Vagina (tissue), 2 donors: ENCODE measurements at regions not wholly inside any gene's neighbourhood (a gene's known extent, or its start where the extent isn't known, plus 50 kb on each side); places are given as distances from the start of the nearest gene placed in this dataset.
A peak's percentile ranks its signal among the peaks of the same experiment; 100 is the strongest.

Experiments used
- DNase-seq, 2 donors: peaks; one replicate each; pipeline ENCODE4 v3.0.0-alpha.2; 2017; ENCODE audit errors: extremely low spot score in 2 of 2
- H3K27ac ChIP-seq: fragments of 200-600 bp; sonication (generic); one replicate; pipeline ENCODE4 v1.5.1; 2019
- H3K27me3 ChIP-seq: fragments of 200-600 bp; sonication (generic); one replicate; pipeline ENCODE4 v1.5.1; 2019
- H3K36me3 ChIP-seq, 2 donors: fragments of 200-600 bp; sonication (generic); one replicate each; pipeline ENCODE4 v1.5.1; 2017 to 2019
- H3K4me1 ChIP-seq: fragments of 200-600 bp; sonication (generic); one replicate; pipeline ENCODE4 v1.5.1; 2019
- H3K4me3 ChIP-seq, 2 donors: fragments of 200-600 bp; sonication (generic); 1 replicate in 1 of 2; 2 replicates in 1 of 2; pipeline ENCODE4 v1.5.1; 2016 to 2019
- H3K9me3 ChIP-seq: fragments of 200-600 bp; sonication (generic); one replicate; pipeline ENCODE4 v1.5.1; 2019
- POLR2A ChIP-seq, 2 donors: fragments of 450-650 bp; IDR thresholded peaks; one replicate each; pipeline ENCODE4 v1.6.1; 2017; ENCODE audit warnings: antibody characterized with exemption in 2 of 2, mild to moderate bottlenecking in 2 of 2, moderate library complexity in 2 of 2
- POLR2AphosphoS5 ChIP-seq, 2 donors: sonication (generic); formaldehyde crosslinking; IDR thresholded peaks; one replicate each; pipeline ENCODE4 v1.9.0; 2017; ENCODE audit warnings: antibody characterized with exemption in 2 of 2, mild to moderate bottlenecking in 2 of 2, low read depth in 1 of 2; ENCODE audit not compliant: insufficient read depth in 1 of 2
- intact Hi-C: fragments of 100-400 bp; cut with DNase I; formaldehyde crosslinking; loops from one replicate; pipeline ENCODE4 v1.15.1; 2023
- TF ChIP-seq, protein P1 (sequence below), 3 experiments: fragments of 450-650 bp in 2 of 3; fragments of 200-600 bp in 1 of 3; sonication (generic) in 1 of 3; IDR thresholded peaks; one replicate each; pipeline ENCODE4 v1.5.1; 2017 to 2019; ENCODE audit warnings: antibody characterized with exemption in 3 of 3, mild to moderate bottlenecking in 2 of 3, moderate library complexity in 2 of 3

DNA sequence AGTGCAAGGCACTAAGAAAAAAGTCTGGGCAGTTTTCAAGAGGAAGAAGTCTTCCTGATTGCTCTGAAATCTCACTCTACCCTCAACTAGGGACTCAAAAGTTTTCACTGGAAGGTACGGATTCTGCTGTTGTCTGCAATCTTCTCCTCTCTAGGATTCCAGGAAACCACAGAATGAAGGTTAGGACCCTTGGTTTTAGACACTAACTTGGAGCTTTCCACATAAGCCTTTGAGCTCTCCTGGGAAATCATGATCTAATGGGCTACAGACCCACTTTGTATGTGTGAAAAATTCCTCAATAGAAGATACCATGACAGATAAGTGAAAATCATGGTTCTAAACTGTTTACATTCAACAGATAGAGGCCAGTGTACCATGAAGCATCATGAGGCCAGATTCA, 265.1 kb downstream of the PSAT1 start:
- TF ChIP-seq, protein P1, sequence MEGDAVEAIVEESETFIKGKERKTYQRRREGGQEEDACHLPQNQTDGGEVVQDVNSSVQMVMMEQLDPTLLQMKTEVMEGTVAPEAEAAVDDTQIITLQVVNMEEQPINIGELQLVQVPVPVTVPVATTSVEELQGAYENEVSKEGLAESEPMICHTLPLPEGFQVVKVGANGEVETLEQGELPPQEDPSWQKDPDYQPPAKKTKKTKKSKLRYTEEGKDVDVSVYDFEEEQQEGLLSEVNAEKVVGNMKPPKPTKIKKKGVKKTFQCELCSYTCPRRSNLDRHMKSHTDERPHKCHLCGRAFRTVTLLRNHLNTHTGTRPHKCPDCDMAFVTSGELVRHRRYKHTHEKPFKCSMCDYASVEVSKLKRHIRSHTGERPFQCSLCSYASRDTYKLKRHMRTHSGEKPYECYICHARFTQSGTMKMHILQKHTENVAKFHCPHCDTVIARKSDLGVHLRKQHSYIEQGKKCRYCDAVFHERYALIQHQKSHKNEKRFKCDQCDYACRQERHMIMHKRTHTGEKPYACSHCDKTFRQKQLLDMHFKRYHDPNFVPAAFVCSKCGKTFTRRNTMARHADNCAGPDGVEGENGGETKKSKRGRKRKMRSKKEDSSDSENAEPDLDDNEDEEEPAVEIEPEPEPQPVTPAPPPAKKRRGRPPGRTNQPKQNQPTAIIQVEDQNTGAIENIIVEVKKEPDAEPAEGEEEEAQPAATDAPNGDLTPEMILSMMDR (IDR thresholded peaks at IDR 0.05), result no peak
- TF ChIP-seq POLR2AphosphoS5 (IDR thresholded peaks at IDR 0.05; ENCODE audit: insufficient read depth in 1 of 2, low read depth in 1 of 2), result no peak
- TF ChIP-seq POLR2A (IDR thresholded peaks at IDR 0.05), result no peak
- intact Hi-C loops, result no loop called here
- no peak overlapping the region for H3K4me3 ChIP-seq

GRCh38 chr9:78563269-78563668, 266.3 kb downstream of the PSAT1 start:
- Histone ChIP-seq H3K27ac (no peak overlapping the region), H3K9me3 (no peaks in the 10 kb centered on the region), H3K36me3 (no peaks in the 10 kb centered on the region), H3K4me3 (no peak overlapping the region), H3K4me1 (no peaks in the 10 kb centered on the region), H3K27me3 (no peaks in the 10 kb centered on the region)
- intact Hi-C loops, result no loop called here
- TF ChIP-seq POLR2AphosphoS5 (IDR thresholded peaks at IDR 0.05; ENCODE audit: insufficient read depth in 1 of 2, low read depth in 1 of 2) (no peak), POLR2A (IDR thresholded peaks at IDR 0.05) (no peak)
- TF ChIP-seq, protein P1 (IDR thresholded peaks at IDR 0.05), result no peak
- peak in 1 of 2 donors; percentile 52 for DNase-seq

More for the DNA sequence above, 265.1 kb downstream of the PSAT1 start:
- H3K9me3 ChIP-seq, result no peaks in the 10 kb centered on the region
- no peaks in the 10 kb centered on the region for H3K27me3 ChIP-seq
- H3K4me1 ChIP-seq, result no peaks in the 10 kb centered on the region
- no peaks in the 10 kb centered on the region for H3K36me3 ChIP-seq
- no peak for DNase-seq
- no peak overlapping the region for H3K27ac ChIP-seq

GRCh38 chr9:78565481-78565880, 268.6 kb downstream of the PSAT1 start:
- no peak for TF ChIP-seq POLR2AphosphoS5 (IDR thresholded peaks at IDR 0.05; ENCODE audit: insufficient read depth in 1 of 2, low read depth in 1 of 2)
- TF ChIP-seq, protein P1 (IDR thresholded peaks at IDR 0.05), result no peak
- TF ChIP-seq POLR2A (IDR thresholded peaks at IDR 0.05), result no peak
- H3K27me3 ChIP-seq, result no peaks in the 10 kb centered on the region
- intact Hi-C loops, result no loop called here
- no peak overlapping the region for H3K4me3 ChIP-seq
- no peak overlapping the region for H3K27ac ChIP-seq
- H3K36me3 ChIP-seq, result no peaks in the 10 kb centered on the region
- DNase-seq, result peak in 1 of 2 donors; percentile 47
- H3K4me1 ChIP-seq, result no peaks in the 10 kb centered on the region
- no peaks in the 10 kb centered on the region for H3K9me3 ChIP-seq

DNA sequence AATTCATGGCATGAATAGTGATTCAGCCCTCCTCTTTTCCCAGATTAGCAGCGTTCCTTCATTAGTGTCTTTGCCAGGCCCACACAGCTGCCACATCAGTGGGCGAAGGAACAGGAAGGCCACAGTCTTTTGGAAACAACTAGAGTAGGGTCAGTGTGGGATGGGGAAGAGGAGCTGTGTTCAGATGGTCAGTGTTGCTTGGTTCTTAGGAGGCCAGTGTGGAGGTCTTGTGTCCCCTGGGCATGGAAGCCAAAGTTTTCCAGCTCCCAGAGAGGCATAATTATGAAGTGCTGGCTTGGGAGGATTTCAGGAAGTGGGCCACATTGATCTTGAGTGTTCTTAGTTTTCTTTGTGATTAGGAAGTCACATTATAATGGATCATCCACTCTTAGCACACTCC, 269.6 kb downstream of the PSAT1 start:
- intact Hi-C loops, result no loop called here
- H3K4me3 ChIP-seq, result no peak overlapping the region
- H3K27ac ChIP-seq, result no peak overlapping the region
- DNase-seq, result peak in 1 of 2 donors; percentile 69
- TF ChIP-seq POLR2A (IDR thresholded peaks at IDR 0.05) (no peak), POLR2AphosphoS5 (IDR thresholded peaks at IDR 0.05; ENCODE audit: insufficient read depth in 1 of 2, low read depth in 1 of 2) (no peak)
- TF ChIP-seq, protein P1 (IDR thresholded peaks at IDR 0.05), result no peak
- no peaks in the 10 kb centered on the region for H3K36me3 ChIP-seq
- H3K27me3 ChIP-seq, result no peaks in the 10 kb centered on the region
- no peaks in the 10 kb centered on the region for H3K4me1 ChIP-seq
- H3K9me3 ChIP-seq, result no peaks in the 10 kb centered on the region

- no peaks in the 10 kb centered on the region for H3K4me1 ChIP-seq
- no peaks in the 10 kb centered on the region for H3K9me3 ChIP-seq
- intact Hi-C loops, result no loop called here
- DNase-seq, result no peak
- TF ChIP-seq POLR2A (IDR thresholded peaks at IDR 0.05), result no peak
- no peak for TF ChIP-seq POLR2AphosphoS5 (IDR thresholded peaks at IDR 0.05; ENCODE audit: insufficient read depth in 1 of 2, low read depth in 1 of 2)
- TF ChIP-seq, protein P1 (IDR thresholded peaks at IDR 0.05), result no peak
- no peak overlapping the region for H3K27ac ChIP-seq
- no peak overlapping the region for H3K4me3 ChIP-seq
- H3K27me3 ChIP-seq, result no peaks in the 10 kb centered on the region
- H3K36me3 ChIP-seq, result no peaks in the 10 kb centered on the region
Observed at GRCh38 chr9:78566948-78567675, 270.2 kb downstream of the PSAT1 start.
